ENCODE measurements at regions not wholly inside any gene's neighbourhood (a gene's known extent, or its start where the extent isn't known, plus 50 kb on each side); places are given as distances from the start of the nearest gene placed in this dataset.
A peak's percentile ranks its signal among the peaks of the same experiment; 100 is the strongest.

DNA sequence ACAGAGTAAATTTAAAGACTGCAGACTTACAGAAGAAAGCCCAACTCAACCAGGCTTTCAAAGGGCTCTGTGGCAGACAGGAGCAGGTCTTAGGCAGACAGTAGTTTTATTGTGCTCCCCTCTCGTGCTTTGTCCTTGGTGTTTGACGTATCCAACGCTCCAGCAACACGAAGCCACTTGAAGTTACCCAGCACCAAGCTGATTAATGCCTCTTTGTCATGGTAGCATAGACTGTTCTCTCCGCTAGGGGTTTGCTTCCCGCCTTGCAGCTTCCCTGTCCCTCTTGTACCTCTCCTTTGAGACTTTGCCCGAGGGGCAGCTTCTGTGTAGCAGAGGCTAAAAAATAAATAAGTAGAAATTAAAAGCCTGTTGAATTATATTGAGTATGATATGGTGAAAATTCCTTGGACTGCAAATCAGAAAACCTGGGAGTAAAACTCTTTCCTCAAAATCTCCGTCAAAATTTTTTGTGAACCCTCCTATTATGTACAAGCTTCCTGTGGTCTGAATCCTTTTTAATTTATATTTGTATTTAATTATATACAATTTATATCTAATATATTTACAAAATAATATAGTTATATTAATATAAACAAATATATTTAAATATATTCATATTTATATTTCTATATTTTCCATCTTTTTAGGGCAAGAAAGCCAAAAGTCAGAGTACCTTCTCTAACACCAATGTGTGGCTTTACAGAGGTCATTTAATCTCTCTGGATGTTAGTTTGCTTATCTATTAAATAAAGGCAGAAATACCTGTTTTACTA, 405.4 kb downstream of the DMAC1 start:
- DNase-seq (ENCODE audit: low spot score), result no peak

DNA sequence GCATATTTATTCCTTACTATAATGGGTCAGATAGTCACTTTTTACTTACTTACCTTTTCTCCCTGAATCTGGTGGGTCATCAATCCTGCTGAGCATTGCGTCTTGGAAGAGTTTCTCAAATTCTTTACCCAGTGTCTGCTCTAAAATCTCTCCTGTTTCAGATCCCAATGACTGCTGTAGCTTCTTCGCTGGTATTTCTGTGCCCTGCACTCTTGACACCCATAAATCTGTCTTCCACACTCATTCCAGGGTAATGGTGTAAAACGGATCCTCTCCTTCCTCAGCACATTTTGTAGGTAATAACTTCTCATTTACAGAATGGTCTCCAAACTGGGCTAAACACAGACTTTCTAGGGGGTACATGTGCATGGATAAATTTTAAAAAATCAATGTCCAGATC, 407.4 kb downstream of the DMAC1 start:
- DNase-seq (ENCODE audit: low spot score), result no peak

DNA sequence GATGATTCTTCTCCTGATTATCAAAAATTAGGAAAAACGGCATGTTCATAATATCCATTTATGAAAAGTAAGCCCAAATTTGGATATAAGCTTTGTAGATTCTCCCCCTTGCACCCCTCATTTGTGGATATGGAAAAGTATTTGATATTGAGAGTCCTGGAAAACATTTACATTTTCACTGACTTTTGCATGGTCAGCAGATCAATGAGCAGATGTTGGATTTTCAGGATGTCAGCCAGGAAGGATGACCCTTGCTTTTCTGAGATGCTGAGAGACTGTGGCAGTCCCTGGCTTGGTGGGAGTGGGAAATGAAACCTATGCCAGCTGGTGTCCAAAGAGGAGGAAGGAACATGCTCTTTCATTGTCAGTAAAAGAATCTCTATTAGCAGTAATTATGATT, 410.8 kb downstream of the DMAC1 start:
- no peak for DNase-seq (ENCODE audit: low spot score)

DNA sequence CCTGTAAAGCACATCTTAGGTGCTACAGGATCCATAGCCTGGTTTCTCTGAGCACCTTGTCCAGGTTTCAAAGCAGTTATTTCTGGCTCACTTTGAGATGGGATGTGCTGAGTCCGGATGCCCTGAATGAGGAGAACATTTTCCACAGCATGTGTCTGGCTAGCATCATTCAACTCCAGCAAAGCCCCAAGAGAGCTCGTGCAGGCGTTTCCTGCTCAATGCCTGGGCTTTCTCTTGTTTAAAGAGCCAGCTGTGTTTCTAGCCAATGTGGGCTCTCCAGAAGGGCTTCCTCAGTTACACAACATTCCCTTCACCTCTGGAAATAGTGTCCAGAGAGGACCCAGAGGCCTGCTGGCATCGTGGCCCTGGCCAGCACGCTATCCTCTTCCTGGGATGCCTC, 411.7 kb downstream of the DMAC1 start:
- DNase-seq (ENCODE audit: low spot score), result no peak

DNA sequence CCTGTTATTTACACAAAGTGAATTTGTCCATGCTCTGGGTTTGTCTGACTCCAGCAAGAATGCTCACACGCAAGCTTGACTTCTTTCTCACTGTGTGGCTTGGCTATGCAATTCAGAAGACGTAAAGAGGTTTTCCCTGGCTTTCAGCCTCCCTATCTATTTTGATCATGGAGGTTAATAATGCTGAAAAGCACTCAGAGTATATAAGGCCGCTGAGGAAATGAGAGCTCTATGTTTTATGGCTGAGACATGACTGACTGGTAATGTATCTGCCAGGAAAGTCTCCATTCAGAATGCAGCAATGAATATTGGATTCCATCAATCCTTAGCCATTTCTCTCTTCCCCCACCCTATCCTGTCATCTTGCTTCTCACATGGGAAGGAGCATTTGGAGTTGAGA, 417.3 kb downstream of the DMAC1 start:
- no peak for DNase-seq (ENCODE audit: low spot score)

DNA sequence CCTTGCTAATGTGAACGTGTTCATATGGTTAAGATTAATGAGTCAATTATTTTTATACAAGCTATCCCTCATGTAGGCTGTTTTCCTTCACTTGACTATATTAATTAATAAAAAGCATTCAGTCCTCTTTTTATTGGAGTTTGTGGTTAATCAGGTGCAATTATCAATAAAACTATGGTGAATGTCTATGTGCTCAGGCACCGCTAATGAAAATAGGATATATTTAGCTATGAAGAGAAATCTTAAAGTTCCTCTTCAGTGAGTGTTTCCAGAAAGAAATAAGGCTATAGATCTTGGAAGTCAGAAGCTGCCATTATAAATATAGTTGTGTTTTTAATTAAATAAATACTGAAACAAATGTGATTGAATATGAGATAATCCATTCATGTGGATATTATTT, 422.1 kb downstream of the DMAC1 start:
- DNase-seq (ENCODE audit: low spot score), result no peak

DNA sequence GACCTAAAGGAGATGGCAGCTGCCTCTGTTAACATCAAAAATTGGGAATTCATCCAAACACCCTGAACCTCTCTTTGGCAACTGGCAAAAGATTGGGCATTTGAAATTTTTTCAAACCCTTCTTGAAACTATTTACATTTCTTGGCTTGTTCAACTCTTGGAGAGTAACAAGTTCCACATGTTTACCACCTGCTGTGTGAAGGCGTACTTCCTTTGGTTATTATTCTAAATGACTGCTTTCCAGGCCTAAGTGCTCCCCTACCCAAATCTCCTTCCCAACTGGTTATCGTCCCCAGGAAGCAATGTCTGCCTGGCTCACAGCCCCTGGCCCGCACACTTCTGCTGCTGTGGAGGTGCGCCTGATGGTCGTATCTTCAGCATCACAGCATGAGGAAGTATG, 422.7 kb downstream of the DMAC1 start:
- DNase-seq (ENCODE audit: low spot score), result no peak

DNA sequence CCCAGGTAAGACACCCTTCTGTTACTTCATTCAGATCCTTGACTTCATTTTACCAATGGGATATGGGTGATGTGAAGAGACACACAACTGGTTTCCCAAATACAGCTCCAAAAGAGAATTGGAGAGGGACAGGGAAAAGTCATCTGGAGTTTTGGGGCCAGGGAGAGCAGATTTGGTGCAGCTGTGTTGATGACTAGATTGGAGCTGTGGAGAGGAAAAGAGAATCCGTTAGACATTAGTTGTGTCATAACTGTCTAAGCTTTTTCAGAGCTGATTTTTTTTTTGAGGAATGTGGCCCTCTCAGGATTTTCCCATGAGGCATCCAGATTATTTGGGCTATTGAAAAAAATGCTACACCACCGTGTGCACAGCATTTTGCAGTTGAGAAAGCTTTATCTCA, 423.4 kb downstream of the DMAC1 start:
- no peak for DNase-seq (ENCODE audit: low spot score)

DNA sequence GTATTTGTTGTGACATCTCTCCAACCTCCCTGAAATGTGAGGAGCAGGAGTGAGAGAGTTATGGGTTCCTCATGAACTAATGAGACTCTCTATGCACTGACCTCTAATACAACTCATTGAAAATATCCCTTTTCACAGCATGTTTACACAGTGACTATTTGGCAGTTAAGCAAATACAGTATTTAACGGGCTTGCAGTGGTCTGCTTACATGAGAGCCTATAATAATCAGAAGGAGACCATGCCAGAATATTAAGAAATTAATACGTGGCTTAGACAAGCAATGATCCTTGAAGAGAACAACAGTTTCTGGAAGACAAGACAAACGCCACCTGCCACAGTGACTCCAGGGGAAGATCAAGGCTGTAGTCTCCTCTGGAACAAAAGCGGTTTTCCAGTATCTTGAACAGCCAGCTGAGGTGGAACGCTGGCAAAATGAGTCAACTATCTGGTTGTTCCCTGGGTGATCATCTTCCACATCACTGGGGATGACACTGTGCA, 424.5 kb downstream of the DMAC1 start:
- DNase-seq (ENCODE audit: low spot score), result peak; percentile 52

DNA sequence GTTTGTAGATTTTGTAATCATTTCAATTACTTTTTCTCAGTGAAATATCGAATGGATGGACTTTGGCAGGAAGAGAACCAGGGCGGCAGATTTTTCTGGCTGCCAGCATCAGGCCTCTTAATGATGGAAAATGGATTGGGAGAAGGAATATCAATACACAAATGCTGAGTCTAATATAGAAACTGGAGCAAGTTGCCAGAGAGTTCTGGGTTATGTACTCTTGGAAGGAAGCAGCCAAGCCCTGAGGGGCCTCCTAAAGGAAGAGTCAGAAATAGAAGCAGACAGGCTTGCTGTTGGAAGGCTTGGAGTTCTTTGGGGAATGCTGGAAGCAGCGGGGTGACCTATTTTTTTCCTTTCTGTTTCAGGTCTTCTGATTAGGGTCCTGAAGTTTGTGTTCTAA, 428.6 kb downstream of the DMAC1 start:
- DNase-seq (ENCODE audit: low spot score), result no peak

DNA sequence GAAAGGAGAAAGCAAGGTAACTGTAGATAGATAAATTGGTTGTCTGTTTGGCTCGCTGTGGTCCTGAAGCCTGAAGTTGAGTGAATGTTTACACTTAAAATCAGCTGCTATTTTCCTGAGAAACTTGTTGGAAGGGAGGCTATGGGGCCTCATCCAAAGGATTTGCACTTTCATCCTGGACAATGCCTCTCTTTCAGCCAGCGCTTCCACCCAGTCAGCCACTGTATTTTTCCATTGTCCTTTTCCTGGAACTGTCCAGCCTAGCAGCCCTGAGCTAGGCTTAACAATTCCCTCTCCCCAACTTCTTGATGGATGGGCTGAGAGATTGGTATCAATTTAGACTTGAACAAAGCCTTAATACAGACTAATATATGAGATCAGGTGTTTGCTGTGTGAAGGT, 429.2 kb downstream of the DMAC1 start:
- no peak for DNase-seq (ENCODE audit: low spot score)

DNA sequence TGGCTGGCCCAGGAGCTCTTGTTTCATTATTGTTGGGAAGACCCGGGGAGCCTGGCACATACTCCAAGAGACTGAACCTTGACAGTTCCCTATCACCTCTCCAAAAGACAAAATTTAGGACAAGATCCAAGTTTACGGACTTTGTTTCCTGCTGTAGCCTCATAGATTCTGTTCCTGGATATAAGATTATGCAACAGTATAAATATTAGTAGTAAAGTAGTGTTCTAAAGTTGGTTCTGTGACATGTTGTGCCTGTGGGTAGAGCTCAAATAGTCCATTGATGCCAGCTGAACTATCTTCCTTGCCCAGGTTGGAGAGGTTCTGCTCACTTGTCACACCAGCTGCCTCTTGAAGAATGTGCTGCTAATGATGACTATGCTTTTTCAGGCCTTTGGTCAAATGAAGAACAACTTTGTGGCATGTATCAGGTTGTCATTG, 430.2 kb downstream of the DMAC1 start:
- no peak for DNase-seq (ENCODE audit: low spot score)

DNA sequence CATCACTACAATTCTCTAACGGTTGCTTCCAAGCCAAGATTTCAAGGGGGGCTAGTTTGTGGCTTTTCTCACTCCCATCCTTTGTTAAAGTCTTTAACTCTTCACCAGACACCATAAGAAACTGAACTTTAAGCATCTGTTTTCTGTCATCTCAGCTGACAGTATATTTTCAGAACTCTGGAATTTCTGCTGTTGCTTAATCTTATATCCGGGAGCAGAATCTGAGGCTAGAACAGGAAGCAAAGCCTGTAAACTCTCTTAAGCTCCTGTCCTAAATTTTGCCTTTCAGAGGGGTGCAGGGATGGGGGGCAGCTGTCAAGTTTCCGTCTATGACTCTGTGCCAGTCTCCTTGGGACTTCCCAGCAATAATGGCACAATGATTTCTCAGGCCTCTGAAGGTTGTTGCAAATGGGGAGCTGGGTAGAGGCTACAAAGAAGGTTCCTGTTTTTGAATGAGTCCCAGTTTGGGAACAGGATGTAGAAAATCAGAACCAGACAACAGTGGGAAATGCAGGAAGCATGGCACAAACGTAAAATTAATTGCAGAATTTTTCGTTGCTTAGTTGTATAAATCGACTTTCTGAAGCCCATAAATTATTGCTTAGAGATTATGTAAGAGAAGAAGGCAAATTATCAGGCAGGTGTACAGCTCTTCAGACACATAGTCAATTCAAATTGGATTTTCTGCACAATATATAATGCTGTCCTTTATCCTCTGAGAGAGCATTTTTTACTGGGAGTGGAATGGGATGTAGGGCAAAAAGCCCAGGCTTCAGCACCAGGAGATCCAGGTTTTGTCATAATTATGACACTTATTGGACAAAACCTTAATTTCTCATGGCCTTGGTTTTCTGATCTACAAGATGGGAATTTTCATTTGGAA, 430.9 kb downstream of the DMAC1 start:
- no peak for DNase-seq (ENCODE audit: low spot score)

DNA sequence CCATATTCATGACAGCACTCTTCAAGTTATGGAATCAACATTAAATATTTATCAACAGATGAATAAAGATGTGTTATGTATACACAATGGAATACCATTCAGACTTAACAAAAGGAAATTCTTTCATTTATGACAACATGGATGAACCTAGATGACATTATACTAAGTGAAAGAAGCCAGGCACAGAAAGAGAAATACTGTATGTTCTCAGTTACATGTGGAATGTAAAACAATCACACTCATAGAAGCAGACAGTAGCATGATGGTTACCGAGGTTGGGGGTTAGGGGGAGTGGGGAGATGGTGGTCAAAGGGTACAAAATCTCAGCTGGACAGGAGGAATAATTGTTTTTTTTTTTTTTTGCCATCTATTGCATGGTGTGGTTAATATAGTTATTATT, 431.9 kb downstream of the DMAC1 start:
- no peak for DNase-seq (ENCODE audit: low spot score)

DNA sequence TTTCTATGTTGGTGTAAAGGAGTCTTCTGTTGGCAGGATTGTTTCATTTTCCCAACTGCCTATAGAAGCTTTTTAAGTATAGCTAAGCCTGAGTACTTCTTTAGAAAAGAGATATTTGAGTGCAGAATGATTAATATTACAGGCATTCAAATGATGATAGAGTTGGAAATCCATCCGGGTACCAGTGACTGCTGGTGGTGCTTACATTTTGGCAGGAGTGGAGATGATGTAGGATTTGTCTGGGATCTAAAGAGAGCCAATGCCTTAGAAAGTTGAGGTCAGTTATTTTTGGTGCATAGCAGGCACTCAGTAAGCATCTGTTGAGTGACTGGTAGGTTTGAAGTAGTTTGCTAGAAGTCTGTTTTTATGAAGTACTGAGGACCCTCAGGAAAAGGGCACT, 433.5 kb downstream of the DMAC1 start:
- DNase-seq (ENCODE audit: low spot score), result no peak

DNA sequence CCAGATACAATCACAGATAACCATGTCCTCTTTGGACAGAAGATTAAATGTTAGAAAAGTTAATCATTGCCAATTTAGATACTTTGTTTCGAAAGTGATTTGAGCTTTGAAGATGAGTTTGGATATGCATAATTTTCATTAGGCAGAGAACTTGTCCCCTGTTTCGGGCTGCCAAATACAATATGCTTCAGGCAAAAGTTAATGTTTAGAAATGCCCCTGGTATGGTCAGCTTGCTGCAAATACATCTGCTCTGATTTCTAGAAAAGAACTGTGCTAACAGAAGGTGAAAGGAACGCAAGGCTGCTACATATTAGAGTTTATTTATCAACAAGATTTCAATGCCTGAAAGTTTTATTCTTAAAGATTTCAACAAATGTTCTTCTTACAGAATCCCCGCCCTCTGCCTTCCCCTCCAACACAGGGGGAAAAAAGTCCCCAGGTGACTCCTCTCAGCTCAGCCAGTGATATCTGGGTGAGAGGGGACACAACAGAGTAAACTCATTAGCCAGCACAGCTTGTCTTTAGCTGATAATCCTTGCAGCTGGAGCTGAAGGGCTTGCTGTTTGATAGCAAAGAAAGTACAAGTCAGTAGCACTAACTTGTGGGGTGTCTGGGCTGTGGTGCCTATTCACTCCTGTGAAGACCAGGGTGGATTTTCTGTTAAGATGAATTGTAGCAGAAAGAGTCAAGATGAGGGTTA, 435.7 kb downstream of the DMAC1 start:
- DNase-seq (ENCODE audit: low spot score), result no peak

DNA sequence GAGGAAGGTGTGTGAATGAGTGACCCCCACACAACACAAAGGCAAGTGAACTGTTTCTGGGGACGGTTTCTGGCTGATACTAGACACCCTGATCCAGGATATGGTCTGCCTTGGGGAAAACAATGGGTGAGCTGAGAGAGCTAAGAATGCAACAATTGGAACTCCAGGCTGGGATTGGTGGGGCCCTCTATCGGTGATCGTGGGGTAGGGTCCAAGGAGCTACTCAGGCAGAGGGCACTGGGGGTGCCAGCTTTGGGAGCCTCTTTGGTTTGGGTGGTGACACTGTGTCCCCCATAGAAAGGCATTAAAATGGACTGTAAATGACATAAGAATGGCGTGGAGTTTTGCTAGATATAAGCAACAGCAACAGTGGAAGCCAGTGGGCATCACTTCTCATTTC, 439.1 kb downstream of the DMAC1 start:
- DNase-seq (ENCODE audit: low spot score), result no peak

DNA sequence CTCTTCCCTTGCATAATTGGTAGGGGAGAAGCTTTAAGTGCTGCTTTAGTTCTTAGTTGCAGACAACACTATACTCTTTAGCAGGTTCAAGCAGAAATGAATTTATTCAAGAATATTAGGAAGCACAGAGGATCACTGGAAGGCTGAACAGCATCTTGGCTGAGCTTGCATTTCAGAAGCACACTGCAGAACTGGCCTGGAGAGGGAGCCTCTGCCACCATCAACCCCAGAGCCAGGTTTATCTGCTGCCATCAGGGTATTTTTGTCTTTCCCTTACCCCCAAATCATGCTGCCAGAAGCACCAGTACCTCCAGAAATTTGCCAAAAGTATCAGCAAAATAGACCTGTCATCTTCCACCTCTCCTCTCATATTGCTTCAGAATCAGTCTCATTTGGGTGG, 440.7 kb downstream of the DMAC1 start:
- DNase-seq (ENCODE audit: low spot score), result no peak

DNA sequence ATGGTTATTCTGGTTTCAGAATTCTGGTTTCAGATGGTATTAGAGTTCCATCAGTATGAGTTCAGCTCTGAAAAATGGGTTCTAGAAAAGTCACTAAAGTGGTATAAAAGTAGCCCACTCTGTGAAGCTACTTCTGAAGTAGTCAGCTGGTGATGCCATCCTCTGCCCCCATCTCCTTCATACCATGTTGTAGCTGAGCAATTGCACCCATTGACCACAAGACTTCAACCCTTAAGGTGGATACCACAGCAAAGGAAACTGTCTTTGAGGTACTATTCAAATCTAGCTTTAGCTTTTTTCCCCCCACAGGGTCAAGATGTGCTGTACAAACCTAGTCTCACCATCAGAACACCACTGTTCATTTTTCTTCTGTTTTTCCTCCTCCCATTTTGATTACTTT, 444.9 kb downstream of the DMAC1 start:
- DNase-seq (ENCODE audit: low spot score), result no peak

DNA sequence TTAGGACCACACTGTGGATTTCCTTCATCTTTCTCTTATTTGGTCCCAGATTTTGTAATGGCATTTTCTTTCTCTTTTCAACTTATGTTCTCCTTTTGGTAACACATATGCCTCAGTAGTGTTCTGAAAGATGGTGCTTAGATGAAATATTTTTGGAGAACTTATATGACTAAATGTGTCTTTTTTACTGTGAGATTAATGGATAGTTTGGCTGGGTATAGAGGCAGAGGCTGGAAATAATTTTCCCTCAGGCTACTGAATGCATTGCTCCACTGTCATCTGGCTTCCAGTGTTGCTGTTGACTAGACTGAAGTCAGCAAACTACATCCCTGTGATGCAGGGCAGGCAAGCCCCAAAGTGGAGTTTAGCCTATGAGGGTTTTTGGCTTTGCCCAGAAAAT, 450.9 kb downstream of the DMAC1 start:
- DNase-seq (ENCODE audit: low spot score), result no peak

DNA sequence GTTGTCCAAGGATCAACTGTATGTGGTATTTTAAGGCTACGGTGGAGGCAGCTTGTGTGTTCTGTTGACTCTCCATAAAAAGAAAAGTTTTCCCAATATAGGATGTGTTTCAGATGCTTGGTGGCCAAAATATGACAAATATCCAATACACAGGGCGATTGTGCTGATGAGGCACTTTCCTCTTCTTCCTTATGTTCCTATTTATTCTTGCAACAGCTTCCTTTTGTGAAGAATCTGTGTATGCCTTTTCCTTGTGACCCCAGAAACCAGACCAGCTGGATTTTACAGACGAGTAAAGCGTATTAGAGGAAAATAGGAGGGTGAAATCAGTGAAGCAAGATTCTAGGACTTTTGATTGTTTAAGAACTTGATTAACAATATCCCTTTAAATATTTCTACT, 452.0 kb downstream of the DMAC1 start:
- DNase-seq (ENCODE audit: low spot score), result no peak

DNA sequence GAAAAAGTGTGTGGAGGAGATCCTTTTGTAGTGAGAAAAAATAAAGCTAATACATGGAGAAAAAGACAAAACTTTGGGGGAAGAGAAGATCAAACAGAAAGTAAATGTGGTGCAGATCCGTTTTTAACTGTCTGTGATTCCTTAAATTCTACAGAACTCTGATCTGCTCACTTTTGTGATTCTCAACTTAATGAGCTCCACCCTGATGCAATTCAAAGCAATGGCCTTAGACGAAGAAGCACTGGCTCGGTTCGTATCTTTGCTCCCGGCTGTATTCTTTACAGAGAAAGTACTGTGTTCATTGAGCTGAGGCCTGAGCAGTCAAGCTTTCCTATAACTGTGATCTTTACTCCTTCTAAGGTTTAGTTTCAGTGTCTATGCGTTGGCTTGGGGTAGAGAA, 453.4 kb downstream of the DMAC1 start:
- no peak for DNase-seq (ENCODE audit: low spot score)

DNA sequence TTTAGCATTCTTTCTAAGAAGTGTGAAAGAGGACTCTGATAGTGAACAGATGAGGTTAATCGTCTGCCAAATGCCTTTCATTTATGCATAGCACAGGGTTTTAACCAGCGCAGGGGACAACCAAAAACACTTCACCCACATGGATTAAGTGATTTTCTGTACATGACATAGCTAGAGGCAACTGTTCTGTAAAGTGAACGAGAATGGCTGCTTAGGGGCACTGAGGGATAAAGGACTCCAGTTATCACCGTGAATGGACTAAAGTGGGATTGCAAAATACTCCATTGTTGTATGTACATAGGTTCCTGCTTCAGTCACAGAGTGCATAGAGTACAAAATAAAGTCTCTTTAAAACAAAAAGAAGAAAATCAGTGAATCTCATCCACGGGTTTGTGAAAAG, 456.8 kb downstream of the DMAC1 start:
- no peak for DNase-seq (ENCODE audit: low spot score)

All from kidney tubule cell (primary cell).